NOMO-1 treated with dmso at 0.1 percent for 144 hours (cell line): ENCODE measurements at regions not wholly inside any gene's neighbourhood (a gene's known extent, or its start where the extent isn't known, plus 50 kb on each side); places are given as distances from the start of the nearest gene placed in this dataset.

Experiments used
- DNase-seq: peaks from one replicate; lab custom pipeline; 2025; ENCODE audit not compliant: unreplicated experiment; lab: John Stamatoyannopoulos, UW

- no peak for DNase-seq
Measured at GRCh38 chr5:118692811-118693342, 295.5 kb downstream of the DTWD2 start.

- no peak for DNase-seq
Measured at GRCh38 chr5:118687661-118688621, 300.4 kb downstream of the DTWD2 start.

GRCh38 chr5:118687100-118687499 lies 301.2 kb downstream of the DTWD2 start:
- DNase-seq: no peak

GRCh38 chr5:118681655-118682054 lies 306.7 kb downstream of the DTWD2 start:
- DNase-seq: no peak

GRCh38 chr5:118679264-118679940 lies 308.9 kb downstream of the DTWD2 start:
- no peak for DNase-seq

- DNase-seq: no peak
Measured at GRCh38 chr5:118678746-118679145, 309.6 kb downstream of the DTWD2 start.

GRCh38 chr5:118675247-118675646 lies 313.1 kb downstream of the DTWD2 start:
- no peak for DNase-seq

GRCh38 chr5:118657576-118657975 lies 330.8 kb downstream of the DTWD2 start:
- DNase-seq: no peak

- DNase-seq: no peak
Measured at GRCh38 chr5:118653872-118654271, 334.5 kb downstream of the DTWD2 start.

GRCh38 chr5:118653183-118653582 lies 335.2 kb downstream of the DTWD2 start:
- no peak for DNase-seq

- DNase-seq: no peak
Measured at GRCh38 chr5:118651002-118651401, 337.3 kb downstream of the DTWD2 start.

- DNase-seq: no peak
Measured at GRCh38 chr5:118647587-118647986, 340.8 kb downstream of the DTWD2 start.

- no peak for DNase-seq
Measured at GRCh38 chr5:118646917-118647316, 341.4 kb downstream of the DTWD2 start.

- no peak for DNase-seq
Measured at GRCh38 chr5:118637947-118638670, 350.2 kb downstream of the DTWD2 start.

GRCh38 chr5:118628660-118629354 lies 359.5 kb downstream of the DTWD2 start:
- DNase-seq: no peak

GRCh38 chr5:118620233-118620632 lies 368.1 kb downstream of the DTWD2 start:
- DNase-seq: no peak

GRCh38 chr5:118619823-118620222 lies 368.5 kb downstream of the DTWD2 start:
- no peak for DNase-seq

GRCh38 chr5:118616281-118616680 lies 372.1 kb downstream of the DTWD2 start:
- DNase-seq: no peak

GRCh38 chr5:118614731-118615456 lies 373.5 kb downstream of the DTWD2 start:
- no peak for DNase-seq

GRCh38 chr5:118611332-118611945 lies 376.9 kb downstream of the DTWD2 start:
- no peak for DNase-seq
